Activated T-helper 1 cell treated with anti-CD3 and anti-CD28 coated beads, Interleukin-12 subunit alpha, Interleukin-12 subunit beta, Interleukin-2, Interleukin-4 antibody, amounts not matched to agents 30 ng/mL and 10 ng/mL and 1 ng/mL, durations not matched to agents 14 hours and 24 hours and 36 hours (primary cell): ENCODE measurements at regions not wholly inside any gene's neighbourhood (a gene's known extent, or its start where the extent isn't known, plus 50 kb on each side); places are given as distances from the start of the nearest gene placed in this dataset.
"Not testable (repeated sequence)": the region's sequence is repeated elsewhere in the genome, so short reads cannot be mapped to it uniquely, and the experiment has no call there.

Experiments
- DNase-seq: peaks from one replicate; pipeline ENCODE4 v3.0.0; 2021; ENCODE audit warnings: low spot score
- H3K27ac Mint-ChIP-seq: one replicate; pipeline ENCODE4 v1.8.0; 2021; ENCODE audit warnings: mild to moderate bottlenecking, mixed read lengths
- H3K27me3 Mint-ChIP-seq: one replicate; pipeline ENCODE4 v1.8.0; 2022; ENCODE audit warnings: mild to moderate bottlenecking, moderate library complexity, mixed read lengths; ENCODE audit not compliant: insufficient read depth
- H3K36me3 Mint-ChIP-seq: one replicate; pipeline ENCODE4 v1.8.0; 2021; ENCODE audit warnings: low read depth, mixed read lengths
- H3K4me1 Mint-ChIP-seq: one replicate; pipeline ENCODE4 v1.8.0; 2021; ENCODE audit warnings: low read depth, mixed read lengths
- H3K4me3 Mint-ChIP-seq: one replicate; pipeline ENCODE4 v1.8.0; 2021; ENCODE audit warnings: mild to moderate bottlenecking, moderate library complexity, mixed read lengths
- H3K9me3 Mint-ChIP-seq: one replicate; pipeline ENCODE4 v1.8.0; 2021; ENCODE audit warnings: mixed read lengths
- intact Hi-C: fragments of 100-400 bp; cut with micrococcal nuclease; formaldehyde crosslinking; loops from one replicate; pipeline ENCODE4 v1.15.1; 2024

GRCh38 chr4:63214076-63214475, 1195.2 kb downstream of the TECRL start:
- Mint-ChIP-seq H3K27ac (no peak overlapping the region), H3K9me3 (peaks cover 12% of the 10 kb centered on the region), H3K4me3 (no peak overlapping the region)

GRCh38 chr4:63211776-63212479, 1197.3 kb downstream of the TECRL start:
- intact Hi-C loops: no loop called here
- H3K4me1 Mint-ChIP-seq: no peaks in the 10 kb centered on the region
- peaks cover 4% of the 10 kb centered on the region for H3K9me3 Mint-ChIP-seq
- no peaks in the 10 kb centered on the region for H3K27me3 Mint-ChIP-seq
- no peak overlapping the region for H3K27ac Mint-ChIP-seq
- H3K36me3 Mint-ChIP-seq: no peaks in the 10 kb centered on the region
- no peak for DNase-seq
- no peak overlapping the region for H3K4me3 Mint-ChIP-seq

More at GRCh38 chr4:63214076-63214475, 1195.2 kb downstream of the TECRL start:
- H3K4me1 Mint-ChIP-seq: no peaks in the 10 kb centered on the region
- intact Hi-C loops: no loop called here
- H3K36me3 Mint-ChIP-seq: no peaks in the 10 kb centered on the region
- DNase-seq: no peak
- no peaks in the 10 kb centered on the region for H3K27me3 Mint-ChIP-seq

GRCh38 chr4:63211375-63211774, 1197.9 kb downstream of the TECRL start:
- intact Hi-C loops: no loop called here
- peaks cover under 1% of the 10 kb centered on the region for H3K9me3 Mint-ChIP-seq
- no peaks in the 10 kb centered on the region for H3K4me1 Mint-ChIP-seq

GRCh38 chr4:63193029-63193428, 1216.2 kb downstream of the TECRL start:
- peaks cover 21% of the 10 kb centered on the region for H3K9me3 Mint-ChIP-seq
- H3K27me3 Mint-ChIP-seq, DNase-seq, H3K4me3 Mint-ChIP-seq, H3K4me1 Mint-ChIP-seq, H3K36me3 Mint-ChIP-seq, intact Hi-C loops, H3K27ac Mint-ChIP-seq: not testable (repeated sequence)

More at GRCh38 chr4:63211375-63211774, 1197.9 kb downstream of the TECRL start:
- Mint-ChIP-seq H3K36me3 (no peaks in the 10 kb centered on the region), H3K27me3 (no peaks in the 10 kb centered on the region), H3K27ac (no peak overlapping the region), H3K4me3 (no peak overlapping the region)
- DNase-seq: no peak

GRCh38 chr4:63171341-63171740, 1237.9 kb downstream of the TECRL start:
- Mint-ChIP-seq H3K9me3 (peaks cover 3% of the 10 kb centered on the region), H3K27me3 (no peaks in the 10 kb centered on the region), H3K36me3 (no peaks in the 10 kb centered on the region), H3K27ac (no peak overlapping the region), H3K4me3 (no peak overlapping the region), H3K4me1 (no peaks in the 10 kb centered on the region)
- intact Hi-C loops: no loop called here
- DNase-seq: no peak

GRCh38 chr4:63170923-63171322, 1238.3 kb downstream of the TECRL start:
- Mint-ChIP-seq H3K27me3 (no peaks in the 10 kb centered on the region), H3K4me1 (no peaks in the 10 kb centered on the region), H3K4me3 (no peak overlapping the region), H3K36me3 (no peaks in the 10 kb centered on the region), H3K27ac (no peak overlapping the region), H3K9me3 (peaks cover 3% of the 10 kb centered on the region)
- intact Hi-C loops: no loop called here
- no peak for DNase-seq

- no peak for DNase-seq
- Mint-ChIP-seq H3K27ac (no peak overlapping the region), H3K9me3 (peaks cover 8% of the 10 kb centered on the region), H3K27me3 (no peaks in the 10 kb centered on the region), H3K4me1 (no peaks in the 10 kb centered on the region), H3K4me3 (no peak overlapping the region), H3K36me3 (no peaks in the 10 kb centered on the region)
- intact Hi-C loops: no loop called here
Measured at GRCh38 chr4:63169836-63170235, 1239.4 kb downstream of the TECRL start.

- H3K36me3 Mint-ChIP-seq: no peaks in the 10 kb centered on the region
- no peak for DNase-seq
- H3K27ac Mint-ChIP-seq: no peak overlapping the region
- peaks cover 22% of the 10 kb centered on the region for H3K9me3 Mint-ChIP-seq
- H3K27me3 Mint-ChIP-seq: no peaks in the 10 kb centered on the region
- intact Hi-C loops: no loop called here
- no peak overlapping the region for H3K4me3 Mint-ChIP-seq
- no peaks in the 10 kb centered on the region for H3K4me1 Mint-ChIP-seq
Measured at GRCh38 chr4:63155561-63155960, 1253.7 kb downstream of the TECRL start.

- no peak for DNase-seq
- no peaks in the 10 kb centered on the region for H3K4me1 Mint-ChIP-seq
- H3K4me3 Mint-ChIP-seq: no peak overlapping the region
- no peak overlapping the region for H3K27ac Mint-ChIP-seq
- H3K27me3 Mint-ChIP-seq: no peaks in the 10 kb centered on the region
- intact Hi-C loops: no loop called here
- H3K36me3 Mint-ChIP-seq: no peaks in the 10 kb centered on the region
- H3K9me3 Mint-ChIP-seq: peaks cover 11% of the 10 kb centered on the region
Measured at GRCh38 chr4:63123441-63123840, 1285.8 kb downstream of the TECRL start.

GRCh38 chr4:63122955-63123354, 1286.3 kb downstream of the TECRL start:
- H3K4me3 Mint-ChIP-seq: no peak overlapping the region
- H3K4me1 Mint-ChIP-seq: no peaks in the 10 kb centered on the region
- H3K36me3 Mint-ChIP-seq: no peaks in the 10 kb centered on the region
- H3K27me3 Mint-ChIP-seq: no peaks in the 10 kb centered on the region
- H3K27ac Mint-ChIP-seq: no peak overlapping the region
- H3K9me3 Mint-ChIP-seq: peaks cover 11% of the 10 kb centered on the region
- no peak for DNase-seq
- intact Hi-C loops: no loop called here

- Mint-ChIP-seq H3K4me3 (no peak overlapping the region), H3K27me3 (no peaks in the 10 kb centered on the region), H3K9me3 (peaks cover 23% of the 10 kb centered on the region), H3K4me1 (no peaks in the 10 kb centered on the region), H3K36me3 (no peaks in the 10 kb centered on the region), H3K27ac (no peak overlapping the region)
- no peak for DNase-seq
- intact Hi-C loops: no loop called here
Measured at GRCh38 chr4:63106600-63106999, 1302.7 kb downstream of the TECRL start.

- Mint-ChIP-seq H3K27ac (no peak overlapping the region), H3K9me3 (peaks cover 26% of the 10 kb centered on the region), H3K4me3 (no peak overlapping the region), H3K36me3 (no peaks in the 10 kb centered on the region), H3K4me1 (no peaks in the 10 kb centered on the region), H3K27me3 (no peaks in the 10 kb centered on the region)
- intact Hi-C loops: no loop called here
- DNase-seq: no peak
Measured at GRCh38 chr4:63105839-63106238, 1303.4 kb downstream of the TECRL start.

- intact Hi-C loops: no loop called here
- Mint-ChIP-seq H3K4me1 (no peaks in the 10 kb centered on the region), H3K27me3 (no peaks in the 10 kb centered on the region), H3K9me3 (peaks cover 4% of the 10 kb centered on the region), H3K4me3 (no peak overlapping the region), H3K36me3 (no peaks in the 10 kb centered on the region), H3K27ac (no peak overlapping the region)
- DNase-seq: no peak
Measured at GRCh38 chr4:63090641-63091040, 1318.6 kb downstream of the TECRL start.

- Mint-ChIP-seq H3K4me1 (no peaks in the 10 kb centered on the region), H3K36me3 (no peaks in the 10 kb centered on the region), H3K4me3 (no peak overlapping the region), H3K27ac (no peak overlapping the region), H3K27me3 (no peaks in the 10 kb centered on the region), H3K9me3 (peaks cover 16% of the 10 kb centered on the region)
- intact Hi-C loops: no loop called here
- DNase-seq: no peak
Measured at GRCh38 chr4:63085091-63085490, 1324.2 kb downstream of the TECRL start.
